ENCODE measurements at regions not wholly inside any gene's neighbourhood (a gene's known extent, or its start where the extent isn't known, plus 50 kb on each side); places are given as distances from the start of the nearest gene placed in this dataset.

- TF ChIP-seq CTCF (IDR thresholded peaks at IDR 0.05; ENCODE audit: borderline replicate concordance, insufficient read depth, low read depth, low read length), result no peak
- no peak overlapping the region for H3K4me3 ChIP-seq (ENCODE audit: low read depth, low read length)
These were observed 274.9 kb upstream of the TMEFF2 start for GRCh38 chr2:192469612-192470011.

- no peak for TF ChIP-seq CTCF (IDR thresholded peaks at IDR 0.05; ENCODE audit: borderline replicate concordance, insufficient read depth, low read depth, low read length)
These were observed 273.4 kb upstream of the TMEFF2 start for GRCh38 chr2:192467953-192468660.

GRCh38 chr2:192465141-192465540 lies 270.4 kb upstream of the TMEFF2 start:
- no peak overlapping the region for H3K4me3 ChIP-seq (ENCODE audit: low read depth, low read length)
- no peak for TF ChIP-seq CTCF (IDR thresholded peaks at IDR 0.05; ENCODE audit: borderline replicate concordance, insufficient read depth, low read depth, low read length)

More at GRCh38 chr2:192467953-192468660, 273.4 kb upstream of the TMEFF2 start:
- H3K4me3 ChIP-seq (ENCODE audit: low read depth, low read length), result no peak overlapping the region

- no peak for TF ChIP-seq CTCF (IDR thresholded peaks at IDR 0.05; ENCODE audit: borderline replicate concordance, insufficient read depth, low read depth, low read length)
- H3K4me3 ChIP-seq (ENCODE audit: low read depth, low read length), result no peak overlapping the region
These were observed 264.7 kb upstream of the TMEFF2 start for GRCh38 chr2:192459422-192459821.

GRCh38 chr2:192448881-192449280 lies 254.1 kb upstream of the TMEFF2 start:
- TF ChIP-seq CTCF (IDR thresholded peaks at IDR 0.05; ENCODE audit: borderline replicate concordance, insufficient read depth, low read depth, low read length), result no peak
- H3K4me3 ChIP-seq (ENCODE audit: low read depth, low read length), result no peak overlapping the region

GRCh38 chr2:192444286-192444838 lies 249.6 kb upstream of the TMEFF2 start:
- no peak overlapping the region for H3K4me3 ChIP-seq (ENCODE audit: low read depth, low read length)
- no peak for TF ChIP-seq CTCF (IDR thresholded peaks at IDR 0.05; ENCODE audit: borderline replicate concordance, insufficient read depth, low read depth, low read length)

GRCh38 chr2:192443831-192444230 lies 249.1 kb upstream of the TMEFF2 start:
- no peak overlapping the region for H3K4me3 ChIP-seq (ENCODE audit: low read depth, low read length)
- no peak for TF ChIP-seq CTCF (IDR thresholded peaks at IDR 0.05; ENCODE audit: borderline replicate concordance, insufficient read depth, low read depth, low read length)
